ENCODE measurements at regions not wholly inside any gene's neighbourhood (a gene's known extent, or its start where the extent isn't known, plus 50 kb on each side); places are given as distances from the start of the nearest gene placed in this dataset.

DNA sequence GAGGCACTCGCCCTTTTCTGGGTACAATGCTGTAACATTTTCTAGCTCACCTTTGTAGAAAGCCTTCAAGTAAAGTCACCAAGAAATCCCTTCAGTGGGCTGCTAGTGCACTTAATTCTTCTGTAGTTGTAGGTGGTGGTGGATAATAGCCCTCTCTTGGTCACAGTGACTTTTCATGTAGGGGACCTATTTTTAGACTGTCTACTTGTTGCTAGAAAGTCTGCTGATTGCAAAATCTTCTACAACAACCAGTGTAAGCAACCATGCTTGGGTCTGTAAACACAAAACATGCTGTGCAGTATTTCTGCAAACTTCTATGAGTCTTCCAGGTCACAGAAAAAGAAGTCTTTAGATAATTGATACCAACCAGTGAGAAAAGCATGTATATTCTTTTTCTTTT is 55.6 kb downstream of the PBDC1 start:
- DNase-seq (ENCODE audit: low read depth in 3 of 3, low spot score in 2 of 3): no peak

DNA sequence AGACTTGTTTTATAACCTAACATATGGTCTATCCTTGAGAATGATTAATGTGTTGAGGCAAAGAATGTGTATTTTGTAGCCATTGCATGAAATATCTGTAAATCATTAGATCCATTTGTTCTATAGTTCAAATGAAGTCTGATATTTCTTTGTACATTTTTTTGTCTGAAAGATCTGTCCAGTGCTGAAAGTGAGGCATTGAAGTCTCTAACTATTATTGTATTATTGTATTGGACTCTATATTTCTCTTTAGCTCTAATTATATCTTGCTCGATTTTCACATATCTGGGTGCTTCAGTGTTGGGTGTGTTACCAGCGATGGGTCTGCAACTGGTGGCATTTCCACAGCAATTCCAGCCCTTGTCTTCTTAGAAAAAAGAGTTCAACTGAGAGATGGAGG is 76.0 kb downstream of the PBDC1 start:
- DNase-seq (ENCODE audit: low read depth in 3 of 3, low spot score in 2 of 3): no peak

DNA sequence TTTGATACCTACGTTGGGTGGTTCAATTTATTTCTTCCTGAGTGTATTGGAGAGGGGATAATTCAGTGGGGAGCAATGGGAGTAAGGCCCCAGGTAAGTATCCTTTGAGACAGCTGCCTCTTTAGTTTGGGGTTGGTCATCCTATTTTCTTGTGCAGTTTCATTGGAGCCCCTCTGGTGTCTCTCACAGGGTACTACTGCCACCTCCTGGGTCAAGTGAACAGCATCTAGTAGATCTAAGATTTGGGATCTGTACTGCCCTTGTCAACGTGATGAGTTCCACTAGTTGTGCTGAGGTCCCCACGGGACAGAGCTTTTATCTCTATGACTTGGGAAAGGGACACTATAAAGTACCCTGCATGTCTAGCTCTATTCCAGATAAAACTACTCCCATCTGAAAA is 80.6 kb downstream of the PBDC1 start:
- DNase-seq (ENCODE audit: low read depth in 3 of 3, low spot score in 2 of 3): peak in 1 of 3 donors; percentile 15

DNA sequence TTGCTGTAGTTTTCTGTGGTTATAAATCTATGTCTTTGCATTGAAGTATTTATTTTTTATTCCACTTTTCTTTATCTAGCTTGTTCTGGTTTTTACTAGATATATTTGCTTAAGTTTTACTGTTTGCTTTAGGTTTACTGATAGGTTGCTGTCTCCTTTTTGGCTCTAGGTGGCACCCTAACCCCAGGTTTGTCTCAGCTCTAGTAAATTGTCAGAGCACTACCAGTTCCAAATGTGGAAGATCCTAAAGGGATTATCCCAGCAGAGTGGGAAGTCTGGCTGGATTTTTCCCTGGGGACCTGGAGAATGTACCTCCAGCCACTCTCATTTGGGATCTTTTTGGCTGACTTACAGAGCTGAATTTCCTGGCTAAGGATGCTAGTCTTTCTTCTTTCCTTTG is 106.1 kb downstream of the PBDC1 start:
- peak in 1 of 3 donors; percentile 13 for DNase-seq (ENCODE audit: low read depth in 3 of 3, low spot score in 2 of 3)
